ENCODE measurements at regions not wholly inside any gene's neighbourhood (a gene's known extent, or its start where the extent isn't known, plus 50 kb on each side); places are given as distances from the start of the nearest gene placed in this dataset.

- no peak overlapping the region for H3K4me3 ChIP-seq (ENCODE audit: low read depth, low read length)
These were observed 133.1 kb downstream of the IQUB start for GRCh38 chr7:123401295-123401694.

GRCh38 chr7:123400196-123400595 lies 134.2 kb downstream of the IQUB start:
- no peak for DNase-seq
- Histone ChIP-seq H3K27ac (no peak overlapping the region), H3K4me3 (ENCODE audit: low read depth, low read length) (no peak overlapping the region), H3K27me3 (replicated peaks) (no peaks in the 10 kb centered on the region), H3K36me3 (replicated peaks) (no peaks in the 10 kb centered on the region)
- in situ Hi-C loops (cut with HindIII; ENCODE audit: low pct_ligation_motif_present, low sequenced_read_pairs): no loop called here
- no peak for TF ChIP-seq CTCF (IDR thresholded peaks at IDR 0.05; ENCODE audit: low read depth, low read length, missing control alignments)

More at GRCh38 chr7:123401295-123401694, 133.1 kb downstream of the IQUB start:
- in situ Hi-C loops (cut with HindIII; ENCODE audit: low pct_ligation_motif_present, low sequenced_read_pairs): no loop called here
- TF ChIP-seq CTCF (IDR thresholded peaks at IDR 0.05; ENCODE audit: low read depth, low read length, missing control alignments): no peak
- Histone ChIP-seq H3K36me3 (replicated peaks) (no peaks in the 10 kb centered on the region), H3K27me3 (replicated peaks) (no peaks in the 10 kb centered on the region), H3K27ac (no peak overlapping the region)
- no peak for DNase-seq

GRCh38 chr7:123398921-123399320 lies 135.5 kb downstream of the IQUB start:
- in situ Hi-C loops (cut with HindIII; ENCODE audit: low pct_ligation_motif_present, low sequenced_read_pairs): no loop called here
- Histone ChIP-seq H3K27me3 (replicated peaks) (no peaks in the 10 kb centered on the region), H3K4me3 (ENCODE audit: low read depth, low read length) (no peak overlapping the region), H3K27ac (no peak overlapping the region), H3K36me3 (replicated peaks) (no peaks in the 10 kb centered on the region)
- no peak for TF ChIP-seq CTCF (IDR thresholded peaks at IDR 0.05; ENCODE audit: low read depth, low read length, missing control alignments)
- DNase-seq: no peak

- no peak for TF ChIP-seq CTCF (IDR thresholded peaks at IDR 0.05; ENCODE audit: low read depth, low read length, missing control alignments)
- Histone ChIP-seq H3K27me3 (replicated peaks) (no peaks in the 10 kb centered on the region), H3K4me3 (ENCODE audit: low read depth, low read length) (no peak overlapping the region), H3K27ac (no peak overlapping the region), H3K36me3 (replicated peaks) (no peaks in the 10 kb centered on the region)
- in situ Hi-C loops (cut with HindIII; ENCODE audit: low pct_ligation_motif_present, low sequenced_read_pairs): no loop called here
- DNase-seq: no peak
These were observed 136.6 kb downstream of the IQUB start for GRCh38 chr7:123397746-123398338.

GRCh38 chr7:123393623-123394022 lies 140.8 kb downstream of the IQUB start:
- in situ Hi-C loops (cut with HindIII; ENCODE audit: low pct_ligation_motif_present, low sequenced_read_pairs): no loop called here
- Histone ChIP-seq H3K4me3 (ENCODE audit: low read depth, low read length) (no peak overlapping the region), H3K27ac (no peak overlapping the region), H3K27me3 (replicated peaks) (no peaks in the 10 kb centered on the region), H3K36me3 (replicated peaks) (no peaks in the 10 kb centered on the region)
- no peak for DNase-seq
- no peak for TF ChIP-seq CTCF (IDR thresholded peaks at IDR 0.05; ENCODE audit: low read depth, low read length, missing control alignments)

- no peak for TF ChIP-seq CTCF (IDR thresholded peaks at IDR 0.05; ENCODE audit: low read depth, low read length, missing control alignments)
- in situ Hi-C loops (cut with HindIII; ENCODE audit: low pct_ligation_motif_present, low sequenced_read_pairs): no loop called here
- H3K27ac ChIP-seq: no peak overlapping the region
- H3K27me3 ChIP-seq (replicated peaks): no peaks in the 10 kb centered on the region
- DNase-seq: no peak
- no peak overlapping the region for H3K4me3 ChIP-seq (ENCODE audit: low read depth, low read length)
- H3K36me3 ChIP-seq (replicated peaks): no peaks in the 10 kb centered on the region
These were observed 162.0 kb downstream of the IQUB start for GRCh38 chr7:123372368-123372767.
